GM12878 (cell line): ENCODE measurements at regions not wholly inside any gene's neighbourhood (a gene's known extent, or its start where the extent isn't known, plus 50 kb on each side); places are given as distances from the start of the nearest gene placed in this dataset.

Source experiments
- ATAC-seq: fragments of 200-7000 bp; cut with Tn5 transposase; 3 replicates; pipeline ENCODE4 v1.9.1; 2020; ENCODE audit warnings: mild to moderate bottlenecking, moderate library complexity
- BruUV-seq: library from RNA; stranded (reverse); fragments of 400-500 nt; replicated peaks from 2 replicates; lab custom pipeline; 2021; lab: Mats Ljungman, UMichigan
- CTCF ChIA-PET: fragments of 300-600 bp; sonication (Branson Sonifier 250); formaldehyde crosslinking; extraction: SDS; loops from one replicate; lab custom pipeline; 2021; ENCODE audit warnings: inconsistent platforms; lab: Yijun Ruan, JAX
- POLR2A ChIA-PET: fragments of 350-600 bp; formaldehyde crosslinking; extraction: SDS; loops from one replicate; lab custom pipeline; 2021; ENCODE audit warnings: inconsistent platforms; lab: Charles Lee
- RAD21 ChIA-PET: fragments of 300-600 bp; sonication (Branson Sonifier 250); formaldehyde crosslinking; loops from one replicate; lab custom pipeline; 2023; ENCODE audit warnings: antibody characterized with exemption; ENCODE audit not compliant: unreplicated experiment; lab: Charles Lee
- SMC1A ChIA-PET: fragments of 300-600 bp; sonication (Branson Sonifier 250); formaldehyde crosslinking; loops from one replicate; lab custom pipeline; 2023; ENCODE audit not compliant: unreplicated experiment, uncharacterized antibody; lab: Charles Lee
- DNase-seq: peaks from one replicate; pipeline ENCODE4 v3.0.0-alpha.2; 2011; ENCODE audit warnings: low read depth, low spot score
- FAIRE-seq: peaks from 3 replicates; lab custom pipeline; 2011; peaks lifted over from hg19 to GRCh38; lab: Jason Lieb, UNC
- H2AFZ ChIP-seq: 2 replicates; pipeline ENCODE4 v1.6.0; 2011; ENCODE audit warnings: low read depth, low read length, control low read depth; ENCODE audit not compliant: control insufficient read depth
- H3K27ac ChIP-seq: 2 replicates; pipeline ENCODE4 v1.5.1; 2011; ENCODE audit warnings: control low read depth; ENCODE audit not compliant: control insufficient read depth, insufficient read depth
- H3K27me3 ChIP-seq, 2 experiments: replicated peaks in 1 of 2; 2 replicates each; pipeline versions ENCODE4 v1.6.0 to v1.6.1; 2011; ENCODE audit warnings: low read length in 1 of 2; ENCODE audit not compliant: control insufficient read depth in 2 of 2, insufficient read depth in 2 of 2
- H3K36me3 ChIP-seq, 2 experiments: 2 replicates each; pipeline ENCODE4 v1.5.1; 2011; ENCODE audit warnings: low read length in 1 of 2; ENCODE audit not compliant: control insufficient read depth in 2 of 2, insufficient read depth in 2 of 2
- H3K4me1 ChIP-seq: 2 replicates; pipeline ENCODE4 v1.6.1; 2011; ENCODE audit warnings: mild to moderate bottlenecking, low read length, moderate library complexity, mixed read lengths; ENCODE audit not compliant: control insufficient read depth, insufficient read depth
- H3K4me2 ChIP-seq: 2 replicates; pipeline ENCODE4 v1.6.0; 2011; ENCODE audit warnings: control low read depth; ENCODE audit not compliant: control insufficient read depth, insufficient read depth
- H3K4me3 ChIP-seq: fragments of 200-600 bp; sonication (generic); 2 replicates; pipeline ENCODE4 v1.5.1; 2016
- H3K79me2 ChIP-seq: 2 replicates; pipeline ENCODE4 v1.6.0; 2011; ENCODE audit warnings: low read length; ENCODE audit not compliant: control insufficient read depth, insufficient read depth
- H3K9ac ChIP-seq: 2 replicates; pipeline ENCODE4 v1.8.0; 2011; ENCODE audit warnings: low read length, control low read depth, mixed read lengths; ENCODE audit not compliant: control insufficient read depth, insufficient read depth
- H3K9me3 ChIP-seq: replicated peaks from 3 replicates; pipeline ENCODE4 v1.5.1; 2011; ENCODE audit warnings: mild to moderate bottlenecking, low read length; ENCODE audit not compliant: control insufficient read depth, insufficient read depth
- H4K20me1 ChIP-seq: 2 replicates; pipeline ENCODE4 v1.6.0; 2011; ENCODE audit not compliant: control insufficient read depth, insufficient read depth
- ASH2L ChIP-seq: fragments of 300-600, 200-600 bp; sonication (generic); IDR thresholded peaks from 2 replicates; pipeline ENCODE4 v1.6.1; 2017; ENCODE audit warnings: low read depth, mild to moderate bottlenecking, borderline replicate concordance
- BHLHE40 ChIP-seq, 2 experiments: fragments of 450-650 bp in 1 of 2; IDR thresholded peaks; 2 replicates each; pipeline ENCODE4 v1.6.1; 2011 to 2017; ENCODE audit warnings: low read depth in 2 of 2, borderline replicate concordance in 1 of 2, improper control_type of control experiment in 1 of 2, low read length in 1 of 2, mild to moderate bottlenecking in 1 of 2
- BRCA1 ChIP-seq: IDR thresholded peaks from 2 replicates; pipeline ENCODE4 v1.6.1; 2011; ENCODE audit warnings: low read depth, low read length, improper control_type of control experiment
- E2F8 ChIP-seq: fragments of 450-650 bp; IDR thresholded peaks from 2 replicates; pipeline ENCODE4 v1.6.1; 2018; ENCODE audit warnings: mild to moderate bottlenecking, low read depth, moderate library complexity; ENCODE audit not compliant: partially characterized antibody
- FOS ChIP-seq: IDR thresholded peaks from 3 replicates; pipeline ENCODE4 v1.6.1; 2011; ENCODE audit warnings: borderline replicate concordance; ENCODE audit not compliant: insufficient read length; ENCODE audit errors: extremely low read depth
- HCFC1 ChIP-seq: fragments of 150-350 bp; IDR thresholded peaks from 2 replicates; pipeline ENCODE4 v1.6.1; 2014; ENCODE audit warnings: low read length
- JUNB ChIP-seq: IDR thresholded peaks from 2 replicates; pipeline ENCODE4 v1.6.1; 2016; ENCODE audit warnings: antibody characterized with exemption, mild to moderate bottlenecking
- MXI1 ChIP-seq: fragments of 150-350 bp; IDR thresholded peaks from 2 replicates; pipeline ENCODE4 v1.6.1; 2011; ENCODE audit warnings: low read depth, mild to moderate bottlenecking, inconsistent platforms, low read length, improper control_type of control experiment
- MYB ChIP-seq: fragments of 150-350 bp; IDR thresholded peaks from 2 replicates; pipeline ENCODE4 v1.6.1; 2014; ENCODE audit warnings: mild to moderate bottlenecking, low read depth, low read length, borderline replicate concordance
- PAX8 ChIP-seq: fragments of 450-650 bp; IDR thresholded peaks from 2 replicates; pipeline ENCODE4 v1.6.1; 2017; ENCODE audit warnings: mild to moderate bottlenecking, moderate library complexity
- POU2F2 ChIP-seq: IDR thresholded peaks from 3 replicates; pipeline ENCODE4 v1.6.1; 2011; ENCODE audit warnings: low read depth, mild to moderate bottlenecking, low read length, borderline replicate concordance
- RAD21 ChIP-seq: IDR thresholded peaks from 2 replicates; pipeline ENCODE4 v1.6.1; 2011; ENCODE audit warnings: mild to moderate bottlenecking, low read depth, low read length, moderate library complexity; ENCODE audit not compliant: insufficient read depth
- RBBP5 ChIP-seq: fragments of 200-600 bp; sonication (generic); conservative IDR thresholded peaks from 2 replicates; pipeline ENCODE4 v1.6.1; 2016
- RELB ChIP-seq: fragments of 450-650 bp; IDR thresholded peaks from 2 replicates; pipeline ENCODE4 v1.6.1; 2017; ENCODE audit warnings: low read depth, mild to moderate bottlenecking, moderate library complexity
- ZNF207 ChIP-seq: fragments of 450-650 bp; IDR thresholded peaks from 2 replicates; pipeline ENCODE4 v1.6.1; 2014; ENCODE audit warnings: antibody characterized with exemption, mild to moderate bottlenecking, borderline replicate concordance
- WGBS: methylation state at CpG from one replicate; pipeline ENCODE4 v1.1.6; 2016; ENCODE audit warnings: low lambda C conversion rate; ENCODE audit not compliant: insufficient replicate concordance, insufficient coverage; ENCODE audit errors: missing lambda C conversion rate; 5-methylcytosine and 5-hydroxymethylcytosine counted together
- in situ Hi-C: fragments of 300-500 bp; cut with MboI; formaldehyde crosslinking; loops from 9 replicates; pipeline ENCODE4 v1.14.3; 2018; ENCODE audit warnings: mixed read lengths
- intact Hi-C: fragments of 100-400 bp; cut with micrococcal nuclease; formaldehyde crosslinking; loops from one replicate; pipeline ENCODE4 v1.14.2; 2022; ENCODE audit not compliant: unreplicated experiment

- no peak overlapping the region for H3K4me3 ChIP-seq
- no peak overlapping the region for H3K4me2 ChIP-seq
- H3K9me3 ChIP-seq = no peaks in the 10 kb centered on the region
- no peak overlapping the region for H3K9ac ChIP-seq
- no peaks in the 10 kb centered on the region for H3K79me2 ChIP-seq
- H2AFZ ChIP-seq = no peak overlapping the region
- no peaks in the 10 kb centered on the region for H4K20me1 ChIP-seq
- SMC1A ChIA-PET = interaction anchor here (0.9 kb wide), 1 partner anchor 18 kb away, joined by 3 read pairs; no protein-coding TSS in a partner anchor
- peaks cover 10% of the 10 kb centered on the region for H3K4me1 ChIP-seq
- TF ChIP-seq MYB (no peak), FOS (no peak), POU2F2 (no peak), HCFC1 (no peak)
- CTCF ChIA-PET = no interaction called here
- FAIRE-seq (no peak), DNase-seq (no peak), ATAC-seq (no peak)
- in situ Hi-C loops (no loop called here), intact Hi-C loops (no loop called here)
- H3K27ac ChIP-seq = no peak overlapping the region
- H3K27me3 ChIP-seq = no peaks in the 10 kb centered on the region
- POLR2A ChIA-PET = no interaction called here
- no TSS peak for BruUV-seq
- 41% methylated on average over 11 of the region's 11 CpGs for WGBS
- no peaks in the 10 kb centered on the region for H3K36me3 ChIP-seq
- RAD21 ChIA-PET = no interaction called here
These were observed 207.6 kb downstream of the RAB11FIP4 start for GRCh38 chr17:31598921-31599571.

GRCh38 chr17:31598399-31598782, 206.9 kb downstream of the RAB11FIP4 start:
- BruUV-seq = no TSS peak
- intact Hi-C loops = no loop called here
- no peak for ATAC-seq
- ChIA-PET SMC1A (no interaction called here), POLR2A (no interaction called here), RAD21 (no interaction called here), CTCF (no interaction called here)
- 30% methylated on average over 4 of the region's 4 CpGs for WGBS
- Histone ChIP-seq H2AFZ (no peak overlapping the region), H3K9me3 (no peaks in the 10 kb centered on the region), H3K4me1 (peaks cover 10% of the 10 kb centered on the region), H3K27me3 (no peaks in the 10 kb centered on the region), H3K79me2 (no peaks in the 10 kb centered on the region), H4K20me1 (no peaks in the 10 kb centered on the region), H3K9ac (no peak overlapping the region), H3K4me3 (no peak overlapping the region), H3K27ac (no peak overlapping the region), H3K36me3 (no peaks in the 10 kb centered on the region), H3K4me2 (no peak overlapping the region)
- DNase-seq = no peak
- in situ Hi-C loops = no loop called here
- no peak for FAIRE-seq
- TF ChIP-seq MXI1 (no peak), JUNB (no peak), BHLHE40 (IDR thresholded peaks at IDR 0.05; ENCODE audit: borderline replicate concordance in 1 of 2, low read depth in 2 of 2, low read length in 1 of 2) (no peak), RAD21 (no peak), BRCA1 (no peak), RBBP5 (no peak), PAX8 (no peak), ASH2L (no peak), E2F8 (no peak), RELB (no peak), ZNF207 (no peak), HCFC1 (no peak)
